Lower leg skin (tissue), 4 donors: ENCODE measurements at regions not wholly inside any gene's neighbourhood (a gene's known extent, or its start where the extent isn't known, plus 50 kb on each side); places are given as distances from the start of the nearest gene placed in this dataset.
"Not testable (repeated sequence)": the region's sequence is repeated elsewhere in the genome, so short reads cannot be mapped to it uniquely, and the experiment has no call there.

Source experiments
- DNase-seq, 2 donors: peaks; one replicate each; pipeline ENCODE4 v3.0.0-alpha.2; 2019; ENCODE audit warnings: low spot score in 2 of 2
- H3K4me3 ChIP-seq: fragments of 200-600 bp; sonication (generic); 2 replicates; pipeline ENCODE4 v1.5.1; 2017; ENCODE audit warnings: mild to moderate bottlenecking, low read depth; ENCODE audit not compliant: poor library complexity, severe bottlenecking
- CTCF ChIP-seq, 3 donors: fragments of 450-650 bp; IDR thresholded peaks; one replicate each; pipeline ENCODE4 v1.5.1; 2016; ENCODE audit warnings: antibody characterized with exemption in 3 of 3, mild to moderate bottlenecking in 3 of 3, moderate library complexity in 2 of 3
- POLR2A ChIP-seq, 2 donors: fragments of 450-650 bp; IDR thresholded peaks; one replicate each; pipeline ENCODE4 v1.6.1; 2016 to 2017; ENCODE audit warnings: antibody characterized with exemption in 2 of 2, mild to moderate bottlenecking in 1 of 2, moderate library complexity in 1 of 2
- WGBS, 2 donors: methylation state at CpG; one replicate each; pipeline ENCODE4 v1.1.5; 2018; 5-methylcytosine and 5-hydroxymethylcytosine counted together
- intact Hi-C: fragments of 100-400 bp; cut with DNase I; formaldehyde crosslinking; loops from one replicate; pipeline ENCODE4 v1.15.0; 2023; ENCODE audit warnings: low total_unique reads

GRCh38 chr4:167897116-167897515 is 195.2 kb upstream of the ANXA10 start:
- DNase-seq = no peak
- intact Hi-C loops = no loop called here
- WGBS, 2 donors = 34 to 44% methylated on average over 5 of the region's 5 CpGs
- TF ChIP-seq CTCF (IDR thresholded peaks at IDR 0.05) = no peak
- no peak for TF ChIP-seq POLR2A (IDR thresholded peaks at IDR 0.05)
- no peak overlapping the region for H3K4me3 ChIP-seq

DNA sequence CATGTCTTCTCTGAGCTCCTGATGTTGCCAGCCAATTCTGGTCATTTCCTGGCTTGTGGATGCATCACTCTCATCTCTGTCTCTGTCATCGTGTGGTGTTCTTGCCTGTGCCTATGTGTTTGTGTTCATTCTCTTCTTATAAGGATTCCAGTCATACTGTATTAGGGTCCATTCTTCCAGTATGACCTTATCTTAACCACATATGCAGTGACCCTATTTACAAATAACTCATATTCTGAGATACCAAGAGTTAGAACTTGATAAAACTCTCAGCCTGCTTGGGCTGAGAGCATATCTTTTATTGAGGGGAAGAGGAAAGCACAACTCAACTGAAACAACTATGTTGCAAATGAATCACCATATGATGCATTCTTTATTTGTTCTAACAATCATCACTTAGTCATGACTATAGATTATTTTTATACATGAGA is 189.0 kb upstream of the ANXA10 start:
- TF ChIP-seq CTCF (IDR thresholded peaks at IDR 0.05) = no peak
- no peak for TF ChIP-seq POLR2A (IDR thresholded peaks at IDR 0.05)

GRCh38 chr4:167906851-167907250 is 185.5 kb upstream of the ANXA10 start:
- intact Hi-C loops = no loop called here
- no peak for DNase-seq
- no peak for TF ChIP-seq POLR2A (IDR thresholded peaks at IDR 0.05)
- no peak for TF ChIP-seq CTCF (IDR thresholded peaks at IDR 0.05)
- WGBS, 2 donors = 91 to 94% methylated on average over 1 of the region's 1 CpG
- no peak overlapping the region for H3K4me3 ChIP-seq

More for the DNA sequence above, 189.0 kb upstream of the ANXA10 start:
- intact Hi-C loops = no loop called here
- H3K4me3 ChIP-seq = no peak overlapping the region
- WGBS, 2 donors = 11 to 50% methylated on average over 1 of the region's 1 CpG
- DNase-seq = no peak

GRCh38 chr4:167908816-167909215 is 183.5 kb upstream of the ANXA10 start:
- DNase-seq = no peak
- no peak overlapping the region for H3K4me3 ChIP-seq
- no peak for TF ChIP-seq CTCF (IDR thresholded peaks at IDR 0.05)
- TF ChIP-seq POLR2A (IDR thresholded peaks at IDR 0.05) = no peak
- intact Hi-C loops = no loop called here

DNA sequence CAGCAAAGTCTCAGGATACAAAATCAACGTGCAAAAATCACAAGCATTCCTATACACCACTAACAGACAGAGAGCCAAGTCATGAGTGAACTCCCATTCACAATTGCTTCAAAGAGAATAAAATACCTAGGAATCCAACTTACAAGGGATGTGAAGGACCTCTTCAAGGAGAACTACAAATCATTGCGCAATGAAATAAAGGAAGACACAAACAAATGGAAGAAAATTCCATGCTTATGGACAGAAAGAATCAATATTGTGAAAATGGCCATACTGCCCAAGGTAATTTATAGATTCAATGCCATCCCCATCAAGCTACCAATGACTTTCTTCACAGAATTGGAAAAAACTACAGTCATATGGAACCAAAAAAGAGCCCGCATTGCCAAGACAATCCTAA is 179.8 kb upstream of the ANXA10 start:
- intact Hi-C loops, H3K4me3 ChIP-seq, DNase-seq: not testable (repeated sequence)
- WGBS, 2 donors = 88% methylated on average over 3 of the region's 3 CpGs

DNA sequence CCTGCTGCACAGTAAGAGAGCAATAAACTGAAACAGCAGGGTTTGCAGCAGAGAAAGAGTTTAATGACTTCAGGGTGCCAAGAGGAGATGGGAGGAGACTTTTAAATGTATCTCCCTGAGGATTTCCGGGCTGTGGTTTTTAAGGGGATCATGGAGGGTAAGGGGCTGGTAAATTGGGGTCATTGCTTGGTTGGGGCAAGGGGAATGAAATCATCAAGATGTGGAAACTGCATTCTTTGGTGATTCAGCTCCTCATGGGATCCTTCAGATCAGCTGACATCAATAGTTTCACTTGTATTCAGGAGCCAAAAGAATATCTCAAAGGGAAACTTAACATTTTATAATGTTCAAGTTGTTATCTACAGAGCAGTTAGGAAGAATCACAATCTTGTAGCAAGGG is 174.3 kb upstream of the ANXA10 start:
- intact Hi-C loops = no loop called here
- H3K4me3 ChIP-seq = no peak overlapping the region
- no peak for DNase-seq
- TF ChIP-seq POLR2A (IDR thresholded peaks at IDR 0.05) (no peak), CTCF (IDR thresholded peaks at IDR 0.05) (no peak)
- 76 to 86% methylated on average over 1 of the region's 1 CpG for WGBS, 2 donors
